BLaER1 (cell line): ENCODE measurements at regions not wholly inside any gene's neighbourhood (a gene's known extent, or its start where the extent isn't known, plus 50 kb on each side); places are given as distances from the start of the nearest gene placed in this dataset.

Experiments used
- H3K27ac ChIP-seq: shearing (Covaris generic); formaldehyde crosslinking; 2 replicates; pipeline ENCODE4 v1.8.1; 2022
- H3K27me3 ChIP-seq: shearing (Covaris generic); formaldehyde crosslinking; 2 replicates; pipeline ENCODE4 v1.8.1; 2022
- H3K36me3 ChIP-seq: shearing (Covaris generic); formaldehyde crosslinking; 2 replicates; pipeline ENCODE4 v1.8.1; 2022
- H3K4me1 ChIP-seq: shearing (Covaris generic); formaldehyde crosslinking; 2 replicates; pipeline ENCODE4 v1.8.1; 2022
- H3K4me2 ChIP-seq: shearing (Covaris generic); formaldehyde crosslinking; 2 replicates; pipeline ENCODE4 v1.8.1; 2022
- H3K4me3 ChIP-seq: shearing (Covaris generic); formaldehyde crosslinking; 2 replicates; pipeline ENCODE4 v1.8.1; 2022
- H3K9ac ChIP-seq: shearing (Covaris generic); formaldehyde crosslinking; 2 replicates; pipeline ENCODE4 v1.8.1; 2022
- H3K9me3 ChIP-seq: shearing (Covaris generic); formaldehyde crosslinking; 2 replicates; pipeline ENCODE4 v1.8.1; 2022
- H4K20me1 ChIP-seq: shearing (Covaris generic); formaldehyde crosslinking; 2 replicates; pipeline ENCODE4 v1.8.1; 2022
- Cebpa-rat ChIP-seq: shearing (Covaris generic); IDR thresholded peaks from 2 replicates; pipeline ENCODE4 v1.8.1; 2022

GRCh38 chr9:107667231-107668070 lies 177.9 kb upstream of the KLF4 start:
- H3K36me3 ChIP-seq, result no peaks in the 10 kb centered on the region
- no peak overlapping the region for H3K27ac ChIP-seq
- no peak overlapping the region for H3K4me2 ChIP-seq
- no peaks in the 10 kb centered on the region for H4K20me1 ChIP-seq
- H3K9me3 ChIP-seq, result no peaks in the 10 kb centered on the region
- no peaks in the 10 kb centered on the region for H3K27me3 ChIP-seq
- no peak overlapping the region for H3K4me3 ChIP-seq
- TF ChIP-seq Cebpa-rat, result no peak
- no peak overlapping the region for H3K9ac ChIP-seq
- no peaks in the 10 kb centered on the region for H3K4me1 ChIP-seq

DNA sequence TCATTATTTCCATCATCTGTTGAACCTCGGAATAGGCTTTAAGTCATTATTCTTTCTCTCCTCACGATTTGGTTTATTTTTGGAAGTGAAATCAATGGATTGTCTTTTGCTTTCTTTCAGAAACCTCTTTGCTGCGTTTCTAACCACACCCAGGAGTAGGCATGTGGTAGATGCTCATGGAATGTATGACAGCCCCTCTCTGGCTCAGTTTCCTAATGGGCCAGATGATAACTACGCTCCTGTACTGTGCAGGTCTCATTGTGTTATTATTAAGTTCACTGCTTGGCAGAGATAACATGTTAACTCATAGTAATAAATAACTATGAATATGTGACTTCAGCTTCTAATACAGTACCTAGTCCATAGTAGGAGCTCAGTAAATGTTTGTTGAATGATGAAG lies 175.5 kb upstream of the KLF4 start:
- Histone ChIP-seq H3K36me3 (no peaks in the 10 kb centered on the region), H3K9me3 (no peaks in the 10 kb centered on the region), H4K20me1 (no peaks in the 10 kb centered on the region), H3K4me2 (no peak overlapping the region), H3K27me3 (no peaks in the 10 kb centered on the region), H3K27ac (no peak overlapping the region), H3K9ac (no peak overlapping the region), H3K4me3 (no peak overlapping the region), H3K4me1 (no peaks in the 10 kb centered on the region)
- no peak for TF ChIP-seq Cebpa-rat

DNA sequence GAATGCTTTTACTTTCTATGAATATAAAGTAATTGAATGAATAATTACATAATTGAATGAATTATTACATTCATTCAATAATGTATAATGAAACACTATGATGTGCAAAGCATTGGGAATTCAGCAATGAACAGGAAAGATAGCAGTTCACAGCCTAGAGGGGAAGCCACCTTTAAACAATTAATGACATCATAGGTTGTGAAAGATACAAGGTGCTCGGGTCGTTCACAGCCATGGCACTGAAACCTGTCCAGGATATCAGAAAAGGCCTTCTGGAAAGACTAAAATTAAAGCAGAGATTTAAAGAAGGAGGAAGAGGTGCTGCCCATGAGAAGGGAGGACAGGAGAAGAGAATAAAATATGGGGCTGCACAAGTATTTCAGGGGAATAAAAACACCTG lies 171.4 kb upstream of the KLF4 start:
- Histone ChIP-seq H3K27me3 (no peaks in the 10 kb centered on the region), H4K20me1 (no peaks in the 10 kb centered on the region)

DNA sequence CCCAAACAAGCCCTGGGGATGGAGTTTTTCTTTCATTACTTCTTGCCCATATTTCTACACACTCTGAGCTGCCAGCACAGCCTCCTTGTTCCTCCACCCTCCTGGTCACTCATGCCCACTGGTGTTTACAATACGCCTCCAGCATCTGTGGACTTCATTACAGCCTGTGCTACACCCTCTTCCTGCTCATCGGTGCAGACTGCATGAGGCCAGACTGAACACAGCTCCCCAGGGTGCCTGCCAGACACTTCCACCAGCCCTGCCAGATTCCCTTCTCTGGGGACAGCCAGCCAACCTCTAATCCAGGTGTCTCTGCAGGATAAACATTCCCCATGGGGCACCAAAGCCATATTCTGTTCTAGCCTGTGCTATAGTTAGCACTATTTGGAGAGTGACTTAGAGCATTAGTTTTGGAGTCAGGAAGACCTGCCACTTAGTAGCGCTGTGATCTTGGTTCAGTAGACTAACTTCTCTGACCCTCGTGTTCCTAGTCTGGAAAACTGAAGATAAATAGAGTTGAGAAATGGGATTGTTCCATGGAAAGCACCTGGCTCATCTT lies 163.8 kb upstream of the KLF4 start:
- H3K4me2 ChIP-seq, result peak overlapping the region; percentile 67
- no peak overlapping the region for H3K4me3 ChIP-seq
- no peaks in the 10 kb centered on the region for H4K20me1 ChIP-seq
- no peak for TF ChIP-seq Cebpa-rat
- no peak overlapping the region; the same call in 1 of the 2 replicates for H3K27ac ChIP-seq
- H3K9me3 ChIP-seq, result no peaks in the 10 kb centered on the region
- peaks cover 11% of the 10 kb centered on the region for H3K4me1 ChIP-seq
- H3K27me3 ChIP-seq, result no peaks in the 10 kb centered on the region
- no peak overlapping the region for H3K9ac ChIP-seq
- no peaks in the 10 kb centered on the region for H3K36me3 ChIP-seq

More for the DNA sequence above, 171.4 kb upstream of the KLF4 start:
- Histone ChIP-seq H3K27ac (no peak overlapping the region), H3K4me2 (no peak overlapping the region), H3K4me3 (no peak overlapping the region), H3K36me3 (no peaks in the 10 kb centered on the region), H3K4me1 (no peaks in the 10 kb centered on the region), H3K9me3 (no peaks in the 10 kb centered on the region), H3K9ac (no peak overlapping the region)
- TF ChIP-seq Cebpa-rat, result no peak

GRCh38 chr9:107650995-107651394 lies 161.4 kb upstream of the KLF4 start:
- TF ChIP-seq Cebpa-rat, result no peak
- H3K27ac ChIP-seq, result no peak overlapping the region
- H3K4me3 ChIP-seq, result no peak overlapping the region
- no peaks in the 10 kb centered on the region for H3K27me3 ChIP-seq
- no peaks in the 10 kb centered on the region for H3K36me3 ChIP-seq
- H3K4me2 ChIP-seq, result no peak overlapping the region
- no peak overlapping the region for H3K9ac ChIP-seq
- H4K20me1 ChIP-seq, result no peaks in the 10 kb centered on the region
- no peaks in the 10 kb centered on the region for H3K9me3 ChIP-seq
- H3K4me1 ChIP-seq, result peaks cover 11% of the 10 kb centered on the region

- Histone ChIP-seq H3K27ac (no peak overlapping the region), H3K9me3 (no peaks in the 10 kb centered on the region), H3K9ac (no peak overlapping the region), H3K36me3 (no peaks in the 10 kb centered on the region), H3K4me3 (no peak overlapping the region), H3K4me2 (no peak overlapping the region), H3K4me1 (peaks cover 17% of the 10 kb centered on the region), H3K27me3 (no peaks in the 10 kb centered on the region), H4K20me1 (no peaks in the 10 kb centered on the region)
- TF ChIP-seq Cebpa-rat, result no peak
Observed at GRCh38 chr9:107650321-107650720, 160.8 kb upstream of the KLF4 start.

DNA sequence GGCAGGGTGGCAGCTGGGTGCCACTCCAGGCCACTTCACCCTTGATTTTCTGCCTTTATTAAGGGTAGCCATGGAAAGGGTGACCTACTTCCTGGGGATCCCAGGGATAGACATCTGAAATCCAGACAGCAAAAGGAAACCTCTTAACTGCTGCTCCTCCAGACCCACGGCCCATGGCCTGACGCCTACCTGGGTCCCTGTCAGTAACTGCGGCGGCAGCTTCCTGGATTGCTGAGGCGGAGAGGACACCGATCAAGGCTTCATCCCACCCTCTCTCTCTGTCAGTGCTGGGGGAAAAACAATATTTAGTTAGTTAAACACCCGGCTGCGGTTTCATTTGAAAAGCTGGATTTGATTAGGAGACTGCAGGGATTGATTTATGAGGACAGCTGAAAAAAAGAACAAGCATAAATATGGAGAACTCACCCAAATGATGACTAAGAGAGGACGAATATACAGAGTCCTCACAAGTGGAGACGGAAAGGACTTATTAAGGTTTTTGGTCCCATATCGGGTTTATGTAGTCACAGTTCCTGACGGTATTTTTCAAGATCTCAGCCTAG lies 158.7 kb upstream of the KLF4 start:
- H3K36me3 ChIP-seq, result no peaks in the 10 kb centered on the region
- H3K9me3 ChIP-seq, result no peaks in the 10 kb centered on the region
- H3K4me1 ChIP-seq, result peaks cover 22% of the 10 kb centered on the region
- no peak for TF ChIP-seq Cebpa-rat
- no peak overlapping the region for H3K4me2 ChIP-seq
- H3K4me3 ChIP-seq, result no peak overlapping the region
- H4K20me1 ChIP-seq, result no peaks in the 10 kb centered on the region
- no peak overlapping the region for H3K9ac ChIP-seq
- no peak overlapping the region for H3K27ac ChIP-seq
- H3K27me3 ChIP-seq, result no peaks in the 10 kb centered on the region

DNA sequence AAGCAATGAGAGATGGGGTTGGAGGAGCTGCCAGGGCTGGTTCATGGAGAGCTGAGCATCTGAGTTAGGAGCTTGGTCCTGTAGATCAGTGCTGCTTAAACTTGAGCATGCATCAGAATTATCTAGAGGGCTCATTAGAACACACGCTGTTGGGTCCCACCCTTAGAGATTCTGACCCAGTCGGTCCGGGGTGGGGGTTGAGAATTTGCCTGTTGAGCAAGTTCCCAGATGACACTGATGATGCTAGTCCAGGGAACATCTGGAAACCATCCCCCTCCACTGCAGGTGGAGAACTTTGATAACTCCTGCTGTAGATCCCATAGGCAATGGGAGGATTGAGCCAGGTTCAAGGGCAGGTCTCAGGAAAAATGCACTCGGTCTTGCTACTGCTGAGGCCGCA lies 158.0 kb upstream of the KLF4 start:
- H3K36me3 ChIP-seq, result no peaks in the 10 kb centered on the region
- no peak for TF ChIP-seq Cebpa-rat
- no peaks in the 10 kb centered on the region for H3K9me3 ChIP-seq
- no peak overlapping the region for H3K4me3 ChIP-seq
- H3K9ac ChIP-seq, result no peak overlapping the region
- no peaks in the 10 kb centered on the region for H3K27me3 ChIP-seq
- H3K4me2 ChIP-seq, result no peak overlapping the region
- no peaks in the 10 kb centered on the region for H4K20me1 ChIP-seq
- H3K4me1 ChIP-seq, result peaks cover 16% of the 10 kb centered on the region
- no peak overlapping the region for H3K27ac ChIP-seq

GRCh38 chr9:107647141-107647540 lies 157.6 kb upstream of the KLF4 start:
- H3K36me3 ChIP-seq, result no peaks in the 10 kb centered on the region
- no peak overlapping the region for H3K4me3 ChIP-seq
- H3K9me3 ChIP-seq, result no peaks in the 10 kb centered on the region
- H3K4me2 ChIP-seq, result no peak overlapping the region
- H3K27ac ChIP-seq, result no peak overlapping the region
- no peaks in the 10 kb centered on the region for H3K27me3 ChIP-seq
- no peak overlapping the region for H3K9ac ChIP-seq
- peaks cover 16% of the 10 kb centered on the region for H3K4me1 ChIP-seq
- no peak for TF ChIP-seq Cebpa-rat
- no peaks in the 10 kb centered on the region for H4K20me1 ChIP-seq

DNA sequence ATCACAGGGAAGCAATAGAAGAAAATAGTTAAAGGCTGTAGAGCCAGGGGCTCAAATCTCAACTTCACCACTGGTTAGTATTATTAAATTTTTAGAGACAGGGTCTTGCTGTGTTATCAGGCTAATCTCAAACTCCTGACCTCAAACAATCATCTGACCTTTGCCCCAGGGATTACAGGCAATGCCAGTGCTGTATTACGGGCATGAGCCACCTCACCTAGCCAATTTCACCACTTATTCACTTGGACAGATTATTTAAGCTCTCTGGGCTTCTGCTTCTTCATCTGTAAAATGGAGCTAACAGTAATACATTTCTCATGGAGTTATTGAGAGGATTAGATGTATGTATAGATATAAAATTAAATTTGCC lies 155.9 kb upstream of the KLF4 start:
- H3K27ac ChIP-seq, result no peak overlapping the region
- H3K4me2 ChIP-seq, result peak overlapping the region; percentile 48
- no peaks in the 10 kb centered on the region for H3K36me3 ChIP-seq
- H3K9me3 ChIP-seq, result no peaks in the 10 kb centered on the region
- no peaks in the 10 kb centered on the region for H4K20me1 ChIP-seq
- H3K27me3 ChIP-seq, result no peaks in the 10 kb centered on the region
- no peak for TF ChIP-seq Cebpa-rat
- H3K9ac ChIP-seq, result no peak overlapping the region
- H3K4me3 ChIP-seq, result no peak overlapping the region
- peaks cover 16% of the 10 kb centered on the region for H3K4me1 ChIP-seq
